Keratinocyte (primary cell): ENCODE measurements at regions not wholly inside any gene's neighbourhood (a gene's known extent, or its start where the extent isn't known, plus 50 kb on each side); places are given as distances from the start of the nearest gene placed in this dataset.

Source experiments
- DNase-seq: peaks from one replicate; pipeline ENCODE4 v3.0.0-alpha.2; 2011; ENCODE audit warnings: low read depth, missing footprints, low spot score
- FAIRE-seq: peaks from 2 replicates; lab custom pipeline; 2011; peaks lifted over from hg19 to GRCh38; lab: Jason Lieb, UNC
- H2AFZ ChIP-seq: 2 replicates; pipeline ENCODE4 v1.6.0; 2012; ENCODE audit warnings: low read length, control low read depth, inconsistent platforms; ENCODE audit not compliant: control insufficient read depth
- H3K27ac ChIP-seq: 2 replicates; pipeline ENCODE4 v1.5.1; 2011; ENCODE audit warnings: low read length; ENCODE audit not compliant: control insufficient read depth, insufficient read depth
- H3K27me3 ChIP-seq: 3 replicates; pipeline ENCODE4 v1.6.0; 2011; ENCODE audit warnings: low read length; ENCODE audit not compliant: control insufficient read depth, insufficient read depth; ENCODE audit errors: extremely low read depth
- H3K36me3 ChIP-seq, 2 experiments: 2 replicates in 1 of 2; 3 replicates in 1 of 2; pipeline ENCODE4 v1.5.1; 2011; ENCODE audit warnings: low read length in 2 of 2, mild to moderate bottlenecking in 1 of 2; ENCODE audit not compliant: control insufficient read depth in 2 of 2, insufficient read depth in 2 of 2; ENCODE audit errors: extremely low read depth in 1 of 2
- H3K4me1 ChIP-seq: 3 replicates; pipeline ENCODE4 v1.5.1; 2011; ENCODE audit warnings: low read length; ENCODE audit not compliant: control insufficient read depth, insufficient read depth; ENCODE audit errors: extremely low read depth
- H3K4me2 ChIP-seq: 3 replicates; pipeline ENCODE4 v1.6.0; 2011; ENCODE audit warnings: low read depth, low read length; ENCODE audit not compliant: control insufficient read depth, insufficient read depth; ENCODE audit errors: extremely low read depth
- H3K4me3 ChIP-seq, 3 experiments: fragments of 200-600 bp in 1 of 3; sonication (generic) in 1 of 3; 2 replicates in 2 of 3; 3 replicates in 1 of 3; pipeline ENCODE4 v1.5.1; 2011 to 2016; ENCODE audit warnings: low read length in 3 of 3, mild to moderate bottlenecking in 3 of 3, control low read depth in 2 of 3, inconsistent platforms in 1 of 3, low read depth in 1 of 3, mixed read lengths in 1 of 3, mixed run types in 1 of 3, moderate library complexity in 1 of 3; ENCODE audit not compliant: control insufficient read depth in 2 of 3, insufficient read depth in 2 of 3; ENCODE audit errors: extremely low read depth in 1 of 3
- H3K79me2 ChIP-seq: 2 replicates; pipeline ENCODE4 v1.6.0; 2012; ENCODE audit warnings: low read length; ENCODE audit not compliant: control insufficient read depth, insufficient read depth
- H3K9ac ChIP-seq: 3 replicates; pipeline ENCODE4 v1.6.0; 2011; ENCODE audit warnings: low read length; ENCODE audit not compliant: control insufficient read depth, insufficient read depth; ENCODE audit errors: extremely low read depth
- H3K9me1 ChIP-seq: 3 replicates; pipeline ENCODE4 v1.6.0; 2011; ENCODE audit warnings: low read length; ENCODE audit not compliant: control insufficient read depth, insufficient read depth; ENCODE audit errors: extremely low read depth
- H3K9me3 ChIP-seq: 2 replicates; pipeline ENCODE4 v1.5.1; 2012; ENCODE audit warnings: low read depth, low read length; ENCODE audit not compliant: control insufficient read depth
- H4K20me1 ChIP-seq: 3 replicates; pipeline ENCODE4 v1.6.0; 2011; ENCODE audit warnings: low read length; ENCODE audit not compliant: control insufficient read depth, insufficient read depth; ENCODE audit errors: extremely low read depth
- CTCF ChIP-seq, 3 experiments: IDR thresholded peaks in 1 of 3; conservative IDR thresholded peaks in 1 of 3; optimal IDR thresholded peaks in 1 of 3; 2 replicates in 2 of 3; 3 replicates in 1 of 3; pipeline versions ENCODE3 to v1.5.1; 2011; ENCODE audit warnings: low read length in 3 of 3, mild to moderate bottlenecking in 3 of 3, moderate library complexity in 2 of 3, control low read depth in 1 of 3, inconsistent platforms in 1 of 3; ENCODE audit not compliant: insufficient read depth in 2 of 3; ENCODE audit errors: extremely low read depth in 1 of 3
- EZH2 ChIP-seq: IDR thresholded peaks from one replicate; pipeline ENCODE4 v1.6.1; 2012; ENCODE audit warnings: inconsistent platforms, mild to moderate bottlenecking, low read length, moderate library complexity
- dilution Hi-C: fragments of 300-500 bp; cut with MboI; formaldehyde crosslinking; loops from one replicate; pipeline ENCODE4 v1.7.0; 2020; ENCODE audit warnings: low sequenced_read_pairs; ENCODE audit not compliant: extremely low pct_ligation_motif_present

GRCh38 chr2:57080035-57080434, 896.2 kb downstream of the CCDC85A start:
- H3K9me3 ChIP-seq, result no peaks in the 10 kb centered on the region
- no peak for FAIRE-seq
- no peak overlapping the region for H3K4me2 ChIP-seq
- no peak overlapping the region for H2AFZ ChIP-seq
- H3K9ac ChIP-seq, result no peak overlapping the region
- dilution Hi-C loops, result no loop called here
- no peaks in the 10 kb centered on the region for H3K36me3 ChIP-seq
- H3K27me3 ChIP-seq, result no peaks in the 10 kb centered on the region
- H3K27ac ChIP-seq, result no peak overlapping the region
- DNase-seq, result no peak
- TF ChIP-seq CTCF (optimal IDR thresholded peaks at IDR 0.05 in 1 of 3, IDR thresholded peaks at IDR 0.05 in 1 of 3, conservative IDR thresholded peaks at IDR 0.05 in 1 of 3; ENCODE audit: extremely low read depth in 1 of 3, insufficient read depth in 2 of 3, low read length in 3 of 3), result no peak
- TF ChIP-seq EZH2, result no peak
- no peak overlapping the region for H3K4me3 ChIP-seq
- no peaks in the 10 kb centered on the region for H3K79me2 ChIP-seq
- H4K20me1 ChIP-seq, result no peaks in the 10 kb centered on the region
- H3K4me1 ChIP-seq, result peaks cover 5% of the 10 kb centered on the region
- no peaks in the 10 kb centered on the region for H3K9me1 ChIP-seq

- Histone ChIP-seq H4K20me1 (no peaks in the 10 kb centered on the region), H3K36me3 (no peaks in the 10 kb centered on the region), H3K4me3 (no peak overlapping the region), H3K79me2 (no peaks in the 10 kb centered on the region), H3K9me1 (no peaks in the 10 kb centered on the region), H3K9ac (no peak overlapping the region), H3K27ac (no peak overlapping the region), H3K27me3 (no peaks in the 10 kb centered on the region), H3K4me2 (no peak overlapping the region), H3K9me3 (no peaks in the 10 kb centered on the region), H2AFZ (no peak overlapping the region), H3K4me1 (no peaks in the 10 kb centered on the region)
- dilution Hi-C loops, result no loop called here
- no peak for DNase-seq
- TF ChIP-seq CTCF (optimal IDR thresholded peaks at IDR 0.05 in 1 of 3, IDR thresholded peaks at IDR 0.05 in 1 of 3, conservative IDR thresholded peaks at IDR 0.05 in 1 of 3; ENCODE audit: extremely low read depth in 1 of 3, insufficient read depth in 2 of 3, low read length in 3 of 3) (no peak), EZH2 (no peak)
- FAIRE-seq, result no peak
Measured at GRCh38 chr2:57084697-57085281, 901.0 kb downstream of the CCDC85A start.
